ENCODE measurements at regions not wholly inside any gene's neighbourhood (a gene's known extent, or its start where the extent isn't known, plus 50 kb on each side); places are given as distances from the start of the nearest gene placed in this dataset.
"Not testable (repeated sequence)": the region's sequence is repeated elsewhere in the genome, so short reads cannot be mapped to it uniquely, and the experiment has no call there.

DNA sequence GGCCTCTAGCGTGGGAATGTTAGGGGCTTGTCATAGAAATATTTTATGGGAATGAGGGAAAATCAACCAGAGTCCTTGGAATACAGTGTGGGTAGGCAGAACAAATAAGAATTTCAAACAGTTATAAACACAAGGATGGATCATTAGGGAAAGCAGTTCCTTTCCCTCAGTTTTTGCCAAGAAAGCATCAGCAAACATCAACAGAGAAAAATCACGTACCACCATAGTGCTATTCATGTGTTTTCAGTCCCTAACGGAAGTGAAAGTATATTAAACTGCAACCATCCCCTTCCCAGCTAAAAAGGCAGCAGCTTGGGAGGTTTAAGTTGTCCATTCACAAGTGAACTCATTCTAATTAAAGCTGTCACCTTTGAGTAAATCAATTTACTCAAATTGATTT lies 334.4 kb upstream of the PCDH18 start:
- H3K27ac Mint-ChIP-seq (ENCODE audit: unreplicated experiment) = no peak overlapping the region
- H3K27me3 Mint-ChIP-seq (ENCODE audit: unreplicated experiment) = no peaks in the 10 kb centered on the region
- no peaks in the 10 kb centered on the region for H3K9me3 Mint-ChIP-seq (ENCODE audit: unreplicated experiment)
- H3K4me3 Mint-ChIP-seq (ENCODE audit: unreplicated experiment) = no peak overlapping the region
- no peaks in the 10 kb centered on the region for H3K4me1 Mint-ChIP-seq (ENCODE audit: unreplicated experiment)
- TF ChIP-seq, protein P1, sequence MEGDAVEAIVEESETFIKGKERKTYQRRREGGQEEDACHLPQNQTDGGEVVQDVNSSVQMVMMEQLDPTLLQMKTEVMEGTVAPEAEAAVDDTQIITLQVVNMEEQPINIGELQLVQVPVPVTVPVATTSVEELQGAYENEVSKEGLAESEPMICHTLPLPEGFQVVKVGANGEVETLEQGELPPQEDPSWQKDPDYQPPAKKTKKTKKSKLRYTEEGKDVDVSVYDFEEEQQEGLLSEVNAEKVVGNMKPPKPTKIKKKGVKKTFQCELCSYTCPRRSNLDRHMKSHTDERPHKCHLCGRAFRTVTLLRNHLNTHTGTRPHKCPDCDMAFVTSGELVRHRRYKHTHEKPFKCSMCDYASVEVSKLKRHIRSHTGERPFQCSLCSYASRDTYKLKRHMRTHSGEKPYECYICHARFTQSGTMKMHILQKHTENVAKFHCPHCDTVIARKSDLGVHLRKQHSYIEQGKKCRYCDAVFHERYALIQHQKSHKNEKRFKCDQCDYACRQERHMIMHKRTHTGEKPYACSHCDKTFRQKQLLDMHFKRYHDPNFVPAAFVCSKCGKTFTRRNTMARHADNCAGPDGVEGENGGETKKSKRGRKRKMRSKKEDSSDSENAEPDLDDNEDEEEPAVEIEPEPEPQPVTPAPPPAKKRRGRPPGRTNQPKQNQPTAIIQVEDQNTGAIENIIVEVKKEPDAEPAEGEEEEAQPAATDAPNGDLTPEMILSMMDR (IDR thresholded peaks at IDR 0.05; ENCODE audit: unreplicated experiment) = no peak
- H3K36me3 Mint-ChIP-seq (ENCODE audit: low read depth, unreplicated experiment) = no peaks in the 10 kb centered on the region
- no peak for DNase-seq (ENCODE audit: low spot score)

DNA sequence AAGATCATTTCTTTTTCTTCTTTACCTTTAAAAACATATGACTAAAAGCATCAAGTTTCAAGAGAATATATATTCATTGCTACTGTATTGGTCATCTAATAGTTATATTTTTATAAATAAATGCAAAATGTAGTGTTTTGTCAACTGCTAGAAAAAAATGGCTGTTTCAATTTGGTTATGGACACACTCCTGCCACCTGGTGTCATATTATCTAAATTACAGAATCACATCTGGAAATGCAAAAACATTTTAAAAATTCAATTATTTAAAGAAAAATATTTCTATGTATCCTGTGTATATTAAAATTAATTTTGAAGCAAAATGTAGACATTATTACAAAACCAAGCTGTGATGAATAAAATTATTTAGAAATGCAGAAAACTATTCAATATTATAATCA lies 329.4 kb upstream of the PCDH18 start:
- Mint-ChIP-seq H3K4me1 (ENCODE audit: unreplicated experiment) (peaks cover 3% of the 10 kb centered on the region), H3K27me3 (ENCODE audit: unreplicated experiment) (no peaks in the 10 kb centered on the region), H3K36me3 (ENCODE audit: low read depth, unreplicated experiment) (no peaks in the 10 kb centered on the region), H3K9me3 (ENCODE audit: unreplicated experiment) (no peaks in the 10 kb centered on the region), H3K4me3 (ENCODE audit: unreplicated experiment) (no peak overlapping the region), H3K27ac (ENCODE audit: unreplicated experiment) (no peak overlapping the region)
- DNase-seq (ENCODE audit: low spot score) = no peak
- TF ChIP-seq, protein P1 (IDR thresholded peaks at IDR 0.05; ENCODE audit: unreplicated experiment) = peak; percentile 69

DNA sequence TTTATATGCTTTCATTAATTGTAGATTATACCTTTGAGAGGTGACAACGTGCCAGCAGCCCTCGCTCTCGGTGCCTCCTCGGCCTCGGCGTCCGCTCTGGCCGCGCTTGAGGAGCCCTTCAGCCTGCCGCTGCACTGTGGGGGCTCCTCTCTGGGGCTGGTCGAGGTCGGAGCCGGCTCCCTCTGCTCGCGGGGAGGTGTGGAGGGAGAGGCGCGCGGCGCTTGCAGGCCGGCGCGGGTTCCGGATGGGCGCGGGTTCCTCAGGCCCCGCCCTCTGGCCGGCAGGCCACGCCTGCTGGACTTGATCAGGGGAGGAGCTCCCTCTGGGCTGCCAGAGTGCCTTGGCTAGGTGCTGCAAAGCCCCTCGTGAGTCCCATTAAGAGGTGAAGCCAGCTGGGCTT lies 321.1 kb upstream of the PCDH18 start:
- H3K36me3 Mint-ChIP-seq (ENCODE audit: low read depth, unreplicated experiment) = peaks cover 3% of the 10 kb centered on the region
- H3K9me3 Mint-ChIP-seq (ENCODE audit: unreplicated experiment) = peaks cover 4% of the 10 kb centered on the region
- H3K27ac Mint-ChIP-seq (ENCODE audit: unreplicated experiment) = no peak overlapping the region
- no peak overlapping the region for H3K4me3 Mint-ChIP-seq (ENCODE audit: unreplicated experiment)
- peaks cover 3% of the 10 kb centered on the region for H3K4me1 Mint-ChIP-seq (ENCODE audit: unreplicated experiment)
- TF ChIP-seq, protein P1 (IDR thresholded peaks at IDR 0.05; ENCODE audit: unreplicated experiment) = no peak
- H3K27me3 Mint-ChIP-seq (ENCODE audit: unreplicated experiment) = no peaks in the 10 kb centered on the region
- DNase-seq (ENCODE audit: low spot score) = no peak

DNA sequence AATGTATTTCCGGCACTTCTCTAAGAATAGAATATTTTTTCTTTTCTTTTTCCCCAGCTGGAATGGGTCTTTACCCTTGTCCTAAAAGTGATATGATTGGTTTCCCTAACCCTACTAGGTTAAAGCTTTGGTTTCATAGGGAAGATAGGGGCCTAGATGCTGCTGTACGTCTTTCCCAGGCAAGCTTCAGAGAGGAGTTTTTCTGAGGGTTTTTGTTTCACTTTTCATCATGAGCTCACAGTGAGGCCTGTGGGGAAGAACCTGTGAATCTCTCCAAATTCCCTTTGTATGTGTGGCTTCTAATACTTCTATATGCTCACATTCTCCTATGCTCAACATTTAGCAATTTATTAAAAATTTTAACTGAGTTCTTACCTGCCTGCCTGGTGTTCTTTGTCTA lies 320.0 kb upstream of the PCDH18 start:
- Mint-ChIP-seq H3K27ac (ENCODE audit: unreplicated experiment) (no peak overlapping the region), H3K36me3 (ENCODE audit: low read depth, unreplicated experiment) (peaks cover 3% of the 10 kb centered on the region), H3K4me3 (ENCODE audit: unreplicated experiment) (no peak overlapping the region), H3K4me1 (ENCODE audit: unreplicated experiment) (peaks cover 3% of the 10 kb centered on the region), H3K27me3 (ENCODE audit: unreplicated experiment) (no peaks in the 10 kb centered on the region), H3K9me3 (ENCODE audit: unreplicated experiment) (peaks cover 4% of the 10 kb centered on the region)
- DNase-seq (ENCODE audit: low spot score) = no peak
- TF ChIP-seq, protein P1 (IDR thresholded peaks at IDR 0.05; ENCODE audit: unreplicated experiment) = no peak

DNA sequence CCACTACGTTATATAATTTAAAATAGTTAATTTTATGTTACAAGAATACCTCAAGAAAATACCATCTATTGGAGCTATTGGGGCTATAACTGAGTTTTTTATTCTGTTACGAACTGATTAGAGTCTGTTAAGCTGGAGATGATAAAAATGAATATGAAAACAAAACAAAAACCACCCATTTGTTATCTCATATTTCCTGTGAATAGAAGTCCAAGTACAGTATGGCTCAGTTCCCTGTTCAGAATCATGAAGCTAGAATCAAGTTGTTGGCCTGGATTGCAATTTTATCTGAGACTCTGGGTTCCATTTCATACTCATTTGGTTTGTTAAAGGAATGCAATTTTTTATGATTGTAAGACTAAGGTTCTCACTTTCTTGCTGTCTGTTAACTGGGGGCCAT lies 319.1 kb upstream of the PCDH18 start:
- H3K36me3 Mint-ChIP-seq (ENCODE audit: low read depth, unreplicated experiment) = peaks cover 3% of the 10 kb centered on the region
- H3K4me1 Mint-ChIP-seq (ENCODE audit: unreplicated experiment) = no peaks in the 10 kb centered on the region
- no peak for DNase-seq (ENCODE audit: low spot score)
- peaks cover 4% of the 10 kb centered on the region for H3K9me3 Mint-ChIP-seq (ENCODE audit: unreplicated experiment)
- H3K4me3 Mint-ChIP-seq (ENCODE audit: unreplicated experiment) = no peak overlapping the region
- no peak overlapping the region for H3K27ac Mint-ChIP-seq (ENCODE audit: unreplicated experiment)
- no peaks in the 10 kb centered on the region for H3K27me3 Mint-ChIP-seq (ENCODE audit: unreplicated experiment)
- TF ChIP-seq, protein P1 (IDR thresholded peaks at IDR 0.05; ENCODE audit: unreplicated experiment) = no peak

DNA sequence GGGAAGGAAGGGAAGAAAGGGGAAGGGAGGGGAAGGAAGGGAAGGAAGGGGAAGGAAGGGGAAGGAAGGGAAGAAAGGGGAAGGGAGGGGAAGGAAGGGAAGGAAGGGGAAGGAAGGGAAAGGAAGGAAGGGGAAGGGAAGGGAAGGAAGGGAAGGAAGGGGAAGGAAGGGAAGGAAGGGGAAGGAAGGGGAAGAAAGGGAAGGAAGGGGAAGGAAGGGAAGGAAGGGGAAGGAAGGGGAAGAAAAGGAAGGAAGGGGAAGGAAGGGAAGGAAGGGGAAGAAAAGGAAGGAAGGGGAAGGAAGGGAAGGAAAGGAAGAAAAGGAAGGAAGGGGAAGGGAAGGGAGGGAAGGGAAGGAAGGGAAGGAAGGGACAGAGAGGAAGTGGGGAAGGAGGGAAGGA lies 295.7 kb upstream of the PCDH18 start:
- not testable (repeated sequence) for H3K4me1 Mint-ChIP-seq (ENCODE audit: unreplicated experiment); H3K27me3 Mint-ChIP-seq (ENCODE audit: unreplicated experiment); H3K27ac Mint-ChIP-seq (ENCODE audit: unreplicated experiment); H3K36me3 Mint-ChIP-seq (ENCODE audit: low read depth, unreplicated experiment); H3K4me3 Mint-ChIP-seq (ENCODE audit: unreplicated experiment); H3K9me3 Mint-ChIP-seq (ENCODE audit: unreplicated experiment); DNase-seq (ENCODE audit: low spot score)
